Panc1 (cell line): ENCODE measurements at regions not wholly inside any gene's neighbourhood (a gene's known extent, or its start where the extent isn't known, plus 50 kb on each side); places are given as distances from the start of the nearest gene placed in this dataset.

Experiments
- POLR2AphosphoS5 ChIP-seq: IDR thresholded peaks from 2 replicates; pipeline ENCODE4 v1.6.1; 2012; ENCODE audit warnings: mild to moderate bottlenecking, low read depth, low read length, moderate library complexity
- REST ChIP-seq, 2 experiments: IDR thresholded peaks; 2 replicates each; pipeline ENCODE4 v1.6.1; 2011 to 2012; ENCODE audit warnings: low read depth in 2 of 2, control low read depth in 1 of 2, low read length in 1 of 2, mild to moderate bottlenecking in 1 of 2, moderate library complexity in 1 of 2; ENCODE audit not compliant: insufficient read depth in 1 of 2
- SIN3A ChIP-seq: IDR thresholded peaks from 2 replicates; pipeline ENCODE4 v1.6.1; 2012; ENCODE audit warnings: low read depth, mild to moderate bottlenecking, low read length, moderate library complexity, borderline replicate concordance; ENCODE audit not compliant: insufficient read depth
- TCF7L2 ChIP-seq: IDR thresholded peaks from 2 replicates; pipeline ENCODE4 v1.6.1; 2011; ENCODE audit warnings: mild to moderate bottlenecking, low read depth, low read length, inconsistent platforms
- TF ChIP-seq, protein P1 (sequence below): fragments of 450-650 bp; IDR thresholded peaks from 2 replicates; pipeline ENCODE4 v1.5.1; 2017; ENCODE audit warnings: mild to moderate bottlenecking

DNA sequence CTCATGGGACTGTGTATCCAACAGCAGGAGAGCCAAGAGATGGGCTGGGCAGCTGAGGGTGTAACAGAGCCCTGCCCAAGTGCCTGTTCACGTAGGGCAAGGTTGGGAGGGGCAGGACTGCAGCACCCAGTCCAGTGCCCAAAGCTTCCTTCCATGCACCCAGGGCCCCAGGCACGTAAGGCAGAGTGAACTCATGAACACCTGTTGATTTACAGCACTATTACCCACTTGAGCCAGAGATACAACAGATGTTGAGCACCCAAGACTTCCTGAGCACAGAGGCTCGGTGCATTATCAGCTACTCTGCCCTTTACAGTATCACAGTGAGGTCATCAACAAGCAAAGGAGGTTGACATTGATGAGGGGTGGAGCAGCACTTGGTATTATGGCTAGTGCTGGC lies 50.2 kb upstream of the FHL2 start:
- TF ChIP-seq, protein P1, sequence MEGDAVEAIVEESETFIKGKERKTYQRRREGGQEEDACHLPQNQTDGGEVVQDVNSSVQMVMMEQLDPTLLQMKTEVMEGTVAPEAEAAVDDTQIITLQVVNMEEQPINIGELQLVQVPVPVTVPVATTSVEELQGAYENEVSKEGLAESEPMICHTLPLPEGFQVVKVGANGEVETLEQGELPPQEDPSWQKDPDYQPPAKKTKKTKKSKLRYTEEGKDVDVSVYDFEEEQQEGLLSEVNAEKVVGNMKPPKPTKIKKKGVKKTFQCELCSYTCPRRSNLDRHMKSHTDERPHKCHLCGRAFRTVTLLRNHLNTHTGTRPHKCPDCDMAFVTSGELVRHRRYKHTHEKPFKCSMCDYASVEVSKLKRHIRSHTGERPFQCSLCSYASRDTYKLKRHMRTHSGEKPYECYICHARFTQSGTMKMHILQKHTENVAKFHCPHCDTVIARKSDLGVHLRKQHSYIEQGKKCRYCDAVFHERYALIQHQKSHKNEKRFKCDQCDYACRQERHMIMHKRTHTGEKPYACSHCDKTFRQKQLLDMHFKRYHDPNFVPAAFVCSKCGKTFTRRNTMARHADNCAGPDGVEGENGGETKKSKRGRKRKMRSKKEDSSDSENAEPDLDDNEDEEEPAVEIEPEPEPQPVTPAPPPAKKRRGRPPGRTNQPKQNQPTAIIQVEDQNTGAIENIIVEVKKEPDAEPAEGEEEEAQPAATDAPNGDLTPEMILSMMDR = no peak
- TF ChIP-seq REST (IDR thresholded peaks at IDR 0.05; ENCODE audit: insufficient read depth in 1 of 2, low read depth in 2 of 2, low read length in 1 of 2) (no peak), POLR2AphosphoS5 (no peak), TCF7L2 (no peak), SIN3A (no peak)
